NT2/D1 (cell line): ENCODE measurements at regions not wholly inside any gene's neighbourhood (a gene's known extent, or its start where the extent isn't known, plus 50 kb on each side); places are given as distances from the start of the nearest gene placed in this dataset.

Source experiments
- DNase-seq: peaks from one replicate; pipeline ENCODE4 v3.0.0-alpha.2; 2011; ENCODE audit warnings: low read depth, low spot score
- H3K27me3 ChIP-seq: 2 replicates; pipeline ENCODE4 v1.6.0; 2011; ENCODE audit warnings: mild to moderate bottlenecking; ENCODE audit not compliant: insufficient read length, insufficient read depth
- H3K36me3 ChIP-seq: 2 replicates; pipeline ENCODE4 v1.6.1; 2011; ENCODE audit warnings: mild to moderate bottlenecking, low read length, mixed read lengths; ENCODE audit not compliant: insufficient read depth, insufficient read length
- H3K4me1 ChIP-seq: 2 replicates; pipeline ENCODE4 v1.5.1; 2011; ENCODE audit not compliant: insufficient read depth, insufficient read length
- H3K4me3 ChIP-seq: 2 replicates; pipeline ENCODE4 v1.5.1; 2011; ENCODE audit warnings: low read depth; ENCODE audit not compliant: insufficient read length
- H3K9ac ChIP-seq: 2 replicates; pipeline ENCODE4 v1.6.0; 2011; ENCODE audit warnings: low read depth; ENCODE audit not compliant: insufficient read length
- H3K9me3 ChIP-seq: 2 replicates; pipeline ENCODE4 v1.5.1; 2011; ENCODE audit warnings: mild to moderate bottlenecking, low read length; ENCODE audit not compliant: insufficient read depth
- SUZ12 ChIP-seq: IDR thresholded peaks from 2 replicates; pipeline ENCODE4 v1.6.1; 2011; ENCODE audit not compliant: insufficient read length, insufficient read depth; ENCODE audit errors: extremely low read depth
- YY1 ChIP-seq: IDR thresholded peaks from 2 replicates; pipeline ENCODE4 v1.6.1; 2011; ENCODE audit not compliant: insufficient read length, insufficient read depth
- ZNF274 ChIP-seq: IDR thresholded peaks from 2 replicates; pipeline ENCODE4 v1.6.1; 2011; ENCODE audit warnings: mild to moderate bottlenecking, low read depth, low read length

DNA sequence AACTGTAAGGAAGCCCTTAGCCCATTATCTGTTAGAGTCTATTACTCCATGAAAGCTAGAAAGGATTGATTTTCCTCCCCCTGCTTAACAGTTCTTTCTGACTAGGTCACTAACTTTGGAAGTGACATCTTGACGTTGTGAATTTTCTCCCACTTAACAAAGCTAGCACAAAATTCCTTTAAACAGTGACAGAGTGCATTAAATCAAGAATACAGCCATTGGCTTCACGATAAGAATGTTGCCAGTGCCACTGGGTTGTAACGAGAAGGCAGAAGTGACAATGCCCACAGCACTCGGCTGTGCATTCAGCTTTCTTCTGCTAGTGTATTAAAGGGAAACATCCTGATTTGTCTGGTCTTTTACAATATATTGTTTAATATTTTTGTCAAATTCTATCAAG lies 182.7 kb upstream of the DTNBP1 start:
- Histone ChIP-seq H3K36me3 (no peaks in the 10 kb centered on the region), H3K4me3 (no peak overlapping the region), H3K9me3 (no peaks in the 10 kb centered on the region), H3K4me1 (no peaks in the 10 kb centered on the region), H3K9ac (no peak overlapping the region), H3K27me3 (no peaks in the 10 kb centered on the region)
- no peak for DNase-seq
- no peak for TF ChIP-seq ZNF274
- TF ChIP-seq SUZ12: no peak
- TF ChIP-seq YY1: no peak

DNA sequence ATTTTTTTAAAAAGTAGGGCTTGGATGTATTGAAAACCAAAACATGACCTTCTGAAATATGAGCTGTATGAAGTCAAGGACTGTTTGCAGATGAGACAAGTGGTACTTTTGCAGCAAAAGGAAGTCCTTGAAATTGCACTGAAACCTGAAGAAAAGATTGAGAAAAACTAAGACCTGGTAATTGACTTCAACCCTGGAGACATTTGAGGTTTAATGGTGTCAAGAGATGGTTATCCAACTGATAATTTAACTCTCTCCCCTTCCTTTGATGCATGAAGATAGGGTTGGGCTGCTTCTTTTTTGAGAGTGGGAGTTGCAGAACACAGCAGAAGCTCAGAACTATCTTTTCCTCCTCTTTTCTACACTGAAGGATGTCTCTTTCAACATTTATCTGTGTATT lies 180.9 kb upstream of the DTNBP1 start:
- Histone ChIP-seq H3K9me3 (no peaks in the 10 kb centered on the region), H3K4me3 (no peak overlapping the region), H3K36me3 (no peaks in the 10 kb centered on the region), H3K27me3 (no peaks in the 10 kb centered on the region), H3K4me1 (no peaks in the 10 kb centered on the region), H3K9ac (no peak overlapping the region)
- TF ChIP-seq ZNF274: no peak
- no peak for TF ChIP-seq YY1
- no peak for TF ChIP-seq SUZ12
- no peak for DNase-seq

DNA sequence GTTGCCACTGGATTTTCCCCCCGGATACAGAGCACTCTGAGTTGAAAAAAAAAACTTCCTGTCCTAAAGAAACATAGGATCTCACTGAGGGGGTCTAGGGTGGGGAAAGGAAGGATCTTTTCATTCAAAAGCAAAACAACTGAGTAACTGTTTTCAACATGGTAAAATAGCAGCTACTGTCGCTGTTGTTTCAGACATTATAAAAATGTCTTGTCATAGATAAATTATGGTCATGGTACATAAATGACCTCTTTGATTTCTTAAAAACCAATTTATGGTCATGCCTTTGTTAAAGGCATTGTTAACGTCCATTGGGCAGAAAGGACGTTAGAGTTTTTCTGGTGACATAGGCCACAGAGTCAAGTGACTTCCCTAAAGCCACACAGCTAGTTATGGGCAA lies 180.4 kb upstream of the DTNBP1 start:
- DNase-seq: no peak
- H3K27me3 ChIP-seq: no peaks in the 10 kb centered on the region
- TF ChIP-seq YY1: no peak
- no peak for TF ChIP-seq SUZ12
- TF ChIP-seq ZNF274: no peak
- H3K36me3 ChIP-seq: no peaks in the 10 kb centered on the region
- no peaks in the 10 kb centered on the region for H3K9me3 ChIP-seq
- H3K9ac ChIP-seq: no peak overlapping the region
- H3K4me1 ChIP-seq: no peaks in the 10 kb centered on the region
- no peak overlapping the region for H3K4me3 ChIP-seq

DNA sequence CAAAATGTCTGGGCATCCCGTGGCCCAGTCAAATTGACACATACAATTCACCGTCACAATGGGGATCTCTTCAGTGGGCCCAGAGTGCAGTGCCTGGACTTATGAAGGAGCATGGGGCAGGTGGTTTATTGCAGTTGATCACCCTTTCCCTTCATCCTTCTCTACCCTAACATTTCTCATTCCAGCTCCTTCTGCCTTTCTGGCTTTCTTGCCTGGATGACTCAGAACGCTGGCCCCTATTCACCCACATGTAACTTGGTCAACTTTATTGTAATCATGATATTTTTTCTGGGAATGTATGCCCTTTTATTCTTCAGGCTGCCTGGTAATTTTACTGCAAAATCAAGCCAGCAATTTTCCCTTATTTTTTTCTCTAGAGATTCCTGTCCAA lies 179.9 kb upstream of the DTNBP1 start:
- no peaks in the 10 kb centered on the region for H3K27me3 ChIP-seq
- TF ChIP-seq YY1 (no peak), ZNF274 (no peak), SUZ12 (no peak)
- no peak overlapping the region for H3K4me3 ChIP-seq
- no peaks in the 10 kb centered on the region for H3K9me3 ChIP-seq
- no peaks in the 10 kb centered on the region for H3K36me3 ChIP-seq
- DNase-seq: no peak
- no peak overlapping the region for H3K9ac ChIP-seq
- H3K4me1 ChIP-seq: no peaks in the 10 kb centered on the region

DNA sequence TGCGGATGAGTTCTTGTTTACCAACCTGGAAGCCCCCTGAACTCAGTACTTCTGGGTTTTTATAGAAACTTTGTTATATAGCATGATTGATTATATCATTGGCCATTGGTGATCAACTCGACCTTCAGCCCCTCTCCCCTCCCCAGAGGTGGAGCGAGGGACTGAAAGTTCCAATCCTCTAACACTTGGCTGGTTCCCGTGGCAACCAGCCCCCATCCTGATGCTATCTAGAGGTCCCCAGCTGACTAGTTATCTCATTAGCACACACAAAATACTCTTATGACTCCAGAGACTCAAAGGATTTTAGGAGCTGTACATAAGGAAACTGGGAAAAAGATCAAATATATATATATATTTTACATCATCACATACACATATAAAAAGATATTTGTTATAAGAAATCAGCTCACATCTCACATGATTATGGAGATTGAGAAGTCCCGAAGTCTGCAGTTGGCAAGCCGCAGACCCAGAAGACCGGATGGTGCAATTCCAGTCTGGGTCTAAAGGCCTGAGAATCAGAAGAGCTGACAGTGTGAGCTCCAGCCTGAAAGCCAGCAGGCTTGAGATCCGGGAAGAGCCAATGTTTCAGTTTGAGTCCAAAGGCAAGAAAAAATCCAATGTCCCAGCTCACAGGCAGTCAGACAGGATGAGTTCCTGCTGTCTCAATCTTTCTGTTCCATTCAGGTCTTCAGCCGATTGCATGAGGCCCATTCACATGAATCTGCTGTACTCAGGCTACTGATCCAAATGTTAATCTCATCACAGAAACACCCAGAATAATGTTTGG lies 179.3 kb upstream of the DTNBP1 start:
- DNase-seq: no peak
- Histone ChIP-seq H3K4me1 (no peaks in the 10 kb centered on the region), H3K4me3 (no peak overlapping the region), H3K9ac (no peak overlapping the region), H3K9me3 (no peaks in the 10 kb centered on the region), H3K27me3 (no peaks in the 10 kb centered on the region), H3K36me3 (no peaks in the 10 kb centered on the region)
- TF ChIP-seq YY1 (no peak), SUZ12 (no peak), ZNF274 (no peak)

DNA sequence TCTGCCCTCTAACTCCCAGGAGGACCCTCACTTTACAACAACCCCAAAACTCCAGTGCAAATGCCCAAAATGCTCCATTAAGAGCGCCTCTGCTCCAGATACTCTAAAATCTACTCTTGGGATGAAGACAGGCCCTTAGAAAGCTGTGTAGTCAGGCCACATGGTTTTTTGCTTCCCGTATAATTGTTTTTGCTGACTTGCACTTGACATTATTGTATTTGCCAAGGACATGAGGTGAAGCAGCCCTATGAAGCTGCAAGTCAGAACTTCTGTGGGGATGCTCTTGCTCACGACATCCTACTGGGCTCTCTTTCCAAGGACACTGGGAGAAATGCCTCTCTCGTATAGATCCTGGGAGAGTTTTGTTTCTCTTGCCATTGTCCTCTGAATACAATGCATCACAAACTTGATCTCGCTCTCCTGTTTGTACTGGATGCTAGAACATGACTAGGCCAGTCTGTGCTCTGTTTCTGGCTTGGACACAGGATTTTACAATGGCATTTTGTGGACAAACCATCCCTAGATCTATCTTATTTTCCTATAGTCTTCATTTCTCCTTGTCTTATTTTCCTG lies 177.2 kb upstream of the DTNBP1 start:
- no peak overlapping the region for H3K9ac ChIP-seq
- H3K9me3 ChIP-seq: no peaks in the 10 kb centered on the region
- no peak overlapping the region for H3K4me3 ChIP-seq
- no peaks in the 10 kb centered on the region for H3K4me1 ChIP-seq
- no peak for TF ChIP-seq ZNF274
- TF ChIP-seq YY1: no peak
- no peak for TF ChIP-seq SUZ12
- H3K36me3 ChIP-seq: no peaks in the 10 kb centered on the region
- no peak for DNase-seq
- no peaks in the 10 kb centered on the region for H3K27me3 ChIP-seq

DNA sequence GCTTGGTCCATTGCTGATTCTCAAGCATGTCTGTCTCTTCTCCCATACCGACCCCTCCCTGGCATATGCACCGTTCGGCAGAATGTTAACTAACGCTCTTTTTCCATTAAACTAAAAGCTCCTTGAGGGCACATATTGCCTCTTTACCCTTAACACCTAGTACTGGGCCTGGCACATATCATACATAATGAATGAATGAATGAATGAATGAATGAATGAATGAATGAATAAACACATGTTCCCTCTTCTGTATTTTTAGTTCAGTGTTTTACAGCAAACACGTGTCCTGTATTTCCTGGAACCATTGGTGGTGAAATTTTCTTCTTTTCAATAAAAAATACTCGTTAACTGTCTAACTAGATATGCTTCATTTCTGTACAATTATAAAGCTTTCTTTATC lies 174.4 kb upstream of the DTNBP1 start:
- TF ChIP-seq SUZ12 (no peak), ZNF274 (no peak), YY1 (no peak)
- no peak overlapping the region for H3K4me3 ChIP-seq
- no peaks in the 10 kb centered on the region for H3K36me3 ChIP-seq
- H3K9ac ChIP-seq: no peak overlapping the region
- H3K4me1 ChIP-seq: no peaks in the 10 kb centered on the region
- no peaks in the 10 kb centered on the region for H3K9me3 ChIP-seq
- no peak for DNase-seq
- H3K27me3 ChIP-seq: no peaks in the 10 kb centered on the region
